ENCODE measurements at regions not wholly inside any gene's neighbourhood (a gene's known extent, or its start where the extent isn't known, plus 50 kb on each side); places are given as distances from the start of the nearest gene placed in this dataset.
A peak's percentile ranks its signal among the peaks of the same experiment; 100 is the strongest.
"Not testable (repeated sequence)": the region's sequence is repeated elsewhere in the genome, so short reads cannot be mapped to it uniquely, and the experiment has no call there.

- no peak for DNase-seq
Observed at GRCh38 chr11:44418456-44418830, 108.5 kb upstream of the ALX4 start.

- DNase-seq, result no peak
Observed at GRCh38 chr11:44421090-44421675, 111.2 kb upstream of the ALX4 start.

GRCh38 chr11:44423289-44423688 is 113.3 kb upstream of the ALX4 start:
- no peak for DNase-seq

GRCh38 chr11:44424841-44425240 is 114.9 kb upstream of the ALX4 start:
- no peak for DNase-seq

- DNase-seq, result no peak
Observed at GRCh38 chr11:44426119-44426518, 116.2 kb upstream of the ALX4 start.

GRCh38 chr11:44426958-44427357 is 117.0 kb upstream of the ALX4 start:
- no peak for DNase-seq

GRCh38 chr11:44427432-44427831 is 117.5 kb upstream of the ALX4 start:
- no peak for DNase-seq

- no peak for DNase-seq
Observed at GRCh38 chr11:44430140-44430539, 120.2 kb upstream of the ALX4 start.

- DNase-seq, result peak; percentile 95
Observed at GRCh38 chr11:44434191-44434590, 124.3 kb upstream of the ALX4 start.

- no peak for DNase-seq
Observed at GRCh38 chr11:44437122-44437521, 127.2 kb upstream of the ALX4 start.

GRCh38 chr11:44442893-44443673 is 122.4 kb upstream of the CD82 start:
- DNase-seq, result not testable (repeated sequence)

- no peak for DNase-seq
Observed at GRCh38 chr11:44443836-44444769, 121.4 kb upstream of the CD82 start.

GRCh38 chr11:44444770-44445321 is 120.6 kb upstream of the CD82 start:
- no peak for DNase-seq

- no peak for DNase-seq
Observed at GRCh38 chr11:44445500-44446365, 119.7 kb upstream of the CD82 start.

- DNase-seq, result no peak
Observed at GRCh38 chr11:44446366-44446762, 119.1 kb upstream of the CD82 start.

GRCh38 chr11:44446996-44447771 is 118.3 kb upstream of the CD82 start:
- DNase-seq, result no peak

- DNase-seq, result no peak
Observed at GRCh38 chr11:44450295-44450932, 115.0 kb upstream of the CD82 start.

- DNase-seq, result no peak
Observed at GRCh38 chr11:44451706-44452105, 113.8 kb upstream of the CD82 start.

- no peak for DNase-seq
Observed at GRCh38 chr11:44452827-44453572, 112.5 kb upstream of the CD82 start.

GRCh38 chr11:44453871-44454270 is 111.6 kb upstream of the CD82 start:
- DNase-seq, result no peak
